Prostate gland (tissue), 2 donors: ENCODE measurements at regions not wholly inside any gene's neighbourhood (a gene's known extent, or its start where the extent isn't known, plus 50 kb on each side); places are given as distances from the start of the nearest gene placed in this dataset.

Experiments used
- DNase-seq: peaks from one replicate; pipeline ENCODE4 v3.0.0-alpha.2; 2019; ENCODE audit warnings: low spot score
- H3K27ac ChIP-seq, 2 donors: fragments of 200-600 bp; sonication (generic); 2 replicates each; pipeline ENCODE4 v1.5.1; 2017 to 2019
- H3K27me3 ChIP-seq: fragments of 200-600 bp; sonication (generic); replicated peaks from 2 replicates; pipeline ENCODE4 v1.5.1; 2019; ENCODE audit not compliant: insufficient read depth
- H3K36me3 ChIP-seq, 2 donors: fragments of 200-600 bp; sonication (generic); 1 replicate in 1 of 2; 2 replicates in 1 of 2; pipeline versions ENCODE4 v1.5.1 to v1.8.1; 2017 to 2019
- H3K4me1 ChIP-seq: fragments of 200-600 bp; sonication (generic); replicated peaks from 2 replicates; pipeline ENCODE4 v1.5.1; 2019
- H3K4me3 ChIP-seq, 2 donors: fragments of 200-600 bp; sonication (generic); 2 replicates each; pipeline ENCODE4 v1.5.1; 2017 to 2019
- H3K9me3 ChIP-seq: fragments of 200-600 bp; sonication (generic); 2 replicates; pipeline ENCODE4 v1.5.1; 2017
- CTCF ChIP-seq, 4 experiments: fragments of 200-600 bp in 2 of 4; fragments of 450-650 bp in 2 of 4; sonication (generic) in 2 of 4; IDR thresholded peaks; 1 replicate in 3 of 4; 2 replicates in 1 of 4; pipeline ENCODE4 v1.5.1; 2016 to 2019; ENCODE audit warnings: antibody characterized with exemption in 4 of 4, mild to moderate bottlenecking in 2 of 4, moderate library complexity in 2 of 4
- POLR2A ChIP-seq: fragments of 450-650 bp; IDR thresholded peaks from one replicate; pipeline ENCODE4 v1.6.1; 2016; ENCODE audit warnings: antibody characterized with exemption, mild to moderate bottlenecking
- POLR2AphosphoS5 ChIP-seq: sonication (generic); formaldehyde crosslinking; IDR thresholded peaks from one replicate; pipeline ENCODE4 v1.6.1; 2017; ENCODE audit warnings: antibody characterized with exemption
- WGBS: methylation state at CpG from one replicate; pipeline ENCODE4 v1.1.5; 2018; 5-methylcytosine and 5-hydroxymethylcytosine counted together
- intact Hi-C: fragments of 100-400 bp; cut with DNase I; formaldehyde crosslinking; loops from one replicate; pipeline ENCODE4 v1.14.2; 2022

DNA sequence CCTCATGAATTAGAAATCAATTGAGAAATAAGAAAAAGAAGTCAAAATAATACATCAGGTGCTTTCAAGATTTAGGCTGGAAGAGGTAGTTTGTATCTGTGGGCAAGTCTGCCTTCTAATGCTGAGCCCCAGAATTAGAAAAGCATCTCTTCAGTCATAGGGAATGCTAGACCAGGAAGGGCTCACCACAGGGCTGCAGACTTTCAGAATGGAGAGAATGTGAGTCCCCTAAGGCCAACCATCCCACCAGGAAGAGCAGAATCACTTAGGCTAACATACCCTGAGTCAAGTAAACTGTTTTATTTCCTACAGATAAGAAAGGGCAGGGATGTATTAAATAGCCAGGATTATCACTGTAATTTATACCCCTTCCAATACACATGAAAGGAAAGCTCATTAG lies 510.2 kb downstream of the RNF144B start:
- Histone ChIP-seq H3K36me3 (no peaks in the 10 kb centered on the region), H3K4me1 (no peaks in the 10 kb centered on the region), H3K4me3 (no peak overlapping the region), H3K9me3 (no peaks in the 10 kb centered on the region), H3K27me3 (peaks cover 2% of the 10 kb centered on the region), H3K27ac (no peak overlapping the region)
- TF ChIP-seq POLR2A (no peak), CTCF (IDR thresholded peaks at IDR 0.05) (no peak), POLR2AphosphoS5 (no peak)
- no peak for DNase-seq
- intact Hi-C loops = no loop called here

- DNase-seq = no peak
- 92% methylated on average over 2 of the region's 2 CpGs for WGBS
- Histone ChIP-seq H3K9me3 (no peaks in the 10 kb centered on the region), H3K27me3 (no peaks in the 10 kb centered on the region), H3K4me3 (no peak overlapping the region), H3K4me1 (no peaks in the 10 kb centered on the region), H3K36me3 (no peaks in the 10 kb centered on the region), H3K27ac (no peak overlapping the region)
- TF ChIP-seq POLR2AphosphoS5 (no peak), CTCF (IDR thresholded peaks at IDR 0.05) (no peak), POLR2A (no peak)
- intact Hi-C loops = no loop called here
Measured at GRCh38 chr6:18904681-18905080, 517.5 kb downstream of the RNF144B start.

GRCh38 chr6:18920701-18921100 lies 533.6 kb downstream of the RNF144B start:
- intact Hi-C loops = no loop called here
- no peaks in the 10 kb centered on the region for H3K4me1 ChIP-seq
- no peak overlapping the region for H3K4me3 ChIP-seq
- H3K27me3 ChIP-seq = no peaks in the 10 kb centered on the region
- H3K36me3 ChIP-seq = no peaks in the 10 kb centered on the region
- 87% methylated on average over 3 of the region's 3 CpGs for WGBS
- no peak for DNase-seq
- TF ChIP-seq POLR2AphosphoS5 (no peak), CTCF (IDR thresholded peaks at IDR 0.05) (no peak), POLR2A (no peak)
- H3K9me3 ChIP-seq = no peaks in the 10 kb centered on the region
- no peak overlapping the region for H3K27ac ChIP-seq

- Histone ChIP-seq H3K27me3 (no peaks in the 10 kb centered on the region), H3K4me1 (no peaks in the 10 kb centered on the region), H3K27ac (no peak overlapping the region), H3K9me3 (no peaks in the 10 kb centered on the region), H3K4me3 (no peak overlapping the region), H3K36me3 (no peaks in the 10 kb centered on the region)
- intact Hi-C loops = no loop called here
- TF ChIP-seq POLR2A (no peak), POLR2AphosphoS5 (no peak), CTCF (IDR thresholded peaks at IDR 0.05) (no peak)
- WGBS = 92% methylated on average over 4 of the region's 4 CpGs
- DNase-seq = no peak
Measured at GRCh38 chr6:18931086-18931485, 543.9 kb downstream of the RNF144B start.

DNA sequence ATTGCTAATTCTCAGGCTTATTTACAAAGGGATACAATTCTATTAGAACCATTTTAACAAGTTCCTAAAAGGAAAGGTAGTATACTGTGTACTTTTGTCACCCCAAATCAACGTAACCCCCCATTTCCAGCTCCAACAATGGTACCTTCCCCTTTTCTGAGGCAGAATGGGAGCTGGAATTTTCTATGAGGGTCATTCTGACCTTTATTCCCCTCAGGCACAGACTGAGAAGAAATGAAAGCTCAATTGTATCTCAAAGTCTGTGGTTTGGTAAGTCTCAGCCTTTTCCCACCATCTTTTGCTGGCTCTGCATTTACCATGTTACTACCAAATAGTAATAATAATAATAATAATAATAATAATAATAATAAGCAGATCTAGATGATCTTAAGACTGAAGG lies 571.0 kb downstream of the RNF144B start:
- DNase-seq = no peak
- Histone ChIP-seq H3K36me3 (no peaks in the 10 kb centered on the region), H3K27ac (no peak overlapping the region), H3K27me3 (no peaks in the 10 kb centered on the region), H3K9me3 (no peaks in the 10 kb centered on the region), H3K4me1 (no peaks in the 10 kb centered on the region), H3K4me3 (no peak overlapping the region)
- WGBS = 92% methylated on average over 1 of the region's 1 CpG
- intact Hi-C loops = no loop called here
- TF ChIP-seq POLR2A (no peak), POLR2AphosphoS5 (no peak), CTCF (IDR thresholded peaks at IDR 0.05) (no peak)
